B cell (primary cell): ENCODE measurements at regions not wholly inside any gene's neighbourhood (a gene's known extent, or its start where the extent isn't known, plus 50 kb on each side); places are given as distances from the start of the nearest gene placed in this dataset.

Experiments used
- ATAC-seq: fragments of 200-7000 bp; cut with Tn5 transposase; one replicate; pipeline ENCODE4 v1.10.0; 2021; ENCODE audit warnings: low read depth, mild to moderate bottlenecking, moderate number of reproducible peaks, moderate library complexity
- CTCF ChIA-PET: fragments of 350-600 bp; sonication (Branson Sonifier 250); formaldehyde crosslinking; loops from one replicate; lab custom pipeline; 2021; ENCODE audit warnings: antibody characterized with exemption, inconsistent platforms; lab: Charles Lee
- POLR2A ChIA-PET: fragments of 350-600 bp; sonication (Branson Sonifier 250); formaldehyde crosslinking; loops from one replicate; lab custom pipeline; 2021; ENCODE audit warnings: antibody characterized with exemption; lab: Charles Lee
- DNase-seq: peaks from one replicate; pipeline ENCODE4 v3.0.0; 2013
- H2AFZ ChIP-seq: 2 replicates; pipeline ENCODE4 v1.6.1; 2012; ENCODE audit warnings: mild to moderate bottlenecking, low read depth, low read length; ENCODE audit not compliant: insufficient read depth, poor library complexity, severe bottlenecking
- H3K27ac ChIP-seq, 2 donors: 1 replicate in 1 of 2; 2 replicates in 1 of 2; pipeline ENCODE4 v1.5.1; 2012 to 2013; ENCODE audit warnings: low read length in 2 of 2, mild to moderate bottlenecking in 2 of 2, moderate library complexity in 1 of 2
- H3K27me3 ChIP-seq, 4 experiments: fragments of 200-600 bp in 1 of 4; sonication (generic) in 1 of 4; replicated peaks in 1 of 4; 1 replicate in 2 of 4; 2 replicates in 2 of 4; pipeline versions ENCODE4 v1.6.1 to v1.7.0; 2013 to 2016; ENCODE audit warnings: low read length in 3 of 4, mild to moderate bottlenecking in 2 of 4, mixed read lengths in 1 of 4, moderate library complexity in 1 of 4; ENCODE audit not compliant: insufficient read depth in 4 of 4, control insufficient read depth in 3 of 4; ENCODE audit errors: control extremely low read depth in 1 of 4
- H3K36me3 ChIP-seq, 2 experiments: replicated peaks in 1 of 2; 1 replicate in 1 of 2; 2 replicates in 1 of 2; pipeline versions ENCODE4 v1.6.1 to v1.7.1; 2013; ENCODE audit warnings: low read length in 1 of 2; ENCODE audit not compliant: insufficient read depth in 2 of 2, control insufficient read depth in 1 of 2; ENCODE audit errors: control extremely low read depth in 1 of 2, extremely low read depth in 1 of 2
- H3K4me1 ChIP-seq, 2 donors: fragments of 200-600 bp in 1 of 2; sonication (generic) in 1 of 2; 1 replicate in 1 of 2; 2 replicates in 1 of 2; pipeline versions ENCODE4 v1.5.1 to v1.6.1; 2013 to 2017; ENCODE audit warnings: low read length in 2 of 2; ENCODE audit not compliant: control insufficient read depth in 2 of 2, insufficient read depth in 2 of 2
- H3K4me2 ChIP-seq: replicated peaks from 2 replicates; pipeline ENCODE3; 2012; ENCODE audit warnings: mild to moderate bottlenecking, low read depth, low read length; ENCODE audit not compliant: poor library complexity, severe bottlenecking
- H3K4me3 ChIP-seq, 5 experiments: fragments of 200-600 bp in 1 of 5; sonication (generic) in 1 of 5; 1 replicate in 3 of 5; 2 replicates in 2 of 5; pipeline versions ENCODE4 v1.5.1 to v1.7.0; 2011 to 2016; ENCODE audit warnings: low read length in 4 of 5, mild to moderate bottlenecking in 4 of 5, low read depth in 2 of 5, control low read depth in 1 of 5, moderate library complexity in 1 of 5; ENCODE audit not compliant: insufficient read depth in 1 of 5; ENCODE audit errors: control extremely low read depth in 1 of 5, extremely low read depth in 1 of 5
- H3K79me2 ChIP-seq: fragments of 200-600 bp; sonication (generic); one replicate; pipeline ENCODE4 v1.6.0; 2016; ENCODE audit warnings: low read length; ENCODE audit not compliant: control insufficient read depth, insufficient read depth
- H3K9ac ChIP-seq: fragments of 200-600 bp; sonication (generic); 2 replicates; pipeline ENCODE4 v1.6.1; 2017; ENCODE audit warnings: mild to moderate bottlenecking, low read length, moderate library complexity
- H3K9me3 ChIP-seq, 3 donors: one replicate each; pipeline versions ENCODE4 v1.6.1 to v1.7.1; 2013; ENCODE audit warnings: low read length in 2 of 3; ENCODE audit not compliant: control insufficient read depth in 2 of 3, insufficient read depth in 1 of 3; ENCODE audit errors: control extremely low read depth in 1 of 3
- H4K20me1 ChIP-seq: 2 replicates; pipeline ENCODE4 v1.6.0; 2012; ENCODE audit warnings: mild to moderate bottlenecking, low read length; ENCODE audit not compliant: insufficient read depth, control insufficient read depth, poor library complexity, severe bottlenecking
- H3K27ac Mint-ChIP-seq: one replicate; pipeline ENCODE4 v1.8.0; 2021; ENCODE audit warnings: mixed read lengths
- H3K27me3 Mint-ChIP-seq: one replicate; pipeline ENCODE4 v1.8.0; 2021; ENCODE audit warnings: mixed read lengths
- H3K4me1 Mint-ChIP-seq: one replicate; pipeline ENCODE4 v1.8.0; 2021; ENCODE audit warnings: mixed read lengths
- H3K4me3 Mint-ChIP-seq: one replicate; pipeline ENCODE4 v1.8.0; 2021; ENCODE audit warnings: mixed read lengths
- H3K9me3 Mint-ChIP-seq: one replicate; pipeline ENCODE4 v1.8.0; 2022; ENCODE audit warnings: mixed read lengths; ENCODE audit not compliant: insufficient read depth
- CTCF ChIP-seq: fragments of 200-600 bp; IDR thresholded peaks from one replicate; pipeline ENCODE4 v1.8.0; 2022; ENCODE audit warnings: antibody characterized with exemption, mild to moderate bottlenecking
- EZH2 ChIP-seq: IDR thresholded peaks from 2 replicates; pipeline ENCODE4 v1.6.1; 2012; ENCODE audit warnings: borderline replicate concordance, low read depth, mild to moderate bottlenecking, moderate library complexity, low read length; ENCODE audit not compliant: insufficient read depth, poor library complexity, severe bottlenecking
- WGBS: methylation state at CpG from one replicate; pipeline ENCODE4 v1.1.5; 2013; ENCODE audit warnings: missing lambda C conversion rate; ENCODE audit not compliant: insufficient coverage; 5-methylcytosine and 5-hydroxymethylcytosine counted together
- intact Hi-C: fragments of 100-400 bp; cut with micrococcal nuclease; formaldehyde crosslinking; loops from one replicate; pipeline ENCODE4 v1.10.0; 2022

- peaks cover 5% of the 10 kb centered on the region for H3K27me3 Mint-ChIP-seq
- ATAC-seq (no peak), DNase-seq (peak; percentile 14)
- Histone ChIP-seq H4K20me1 (no peaks in the 10 kb centered on the region), H3K4me2 (no peak overlapping the region), H3K9me3 (no peaks in the 10 kb centered on the region), H3K27me3 (no peaks in the 10 kb centered on the region), H2AFZ (no peak overlapping the region), H3K4me1 (no peaks in the 10 kb centered on the region), H3K27ac (no peak overlapping the region), H3K36me3 (no peaks in the 10 kb centered on the region), H3K4me3 (no peak overlapping the region), H3K9ac (no peak overlapping the region), H3K79me2 (no peaks in the 10 kb centered on the region)
- ChIA-PET CTCF (interaction anchor here (1.0 to 1.6 kb wide), 2 partner anchors 1435 to 1826 kb away, joined by 4 read pairs; no protein-coding TSS in a partner anchor), POLR2A (no interaction called here)
- intact Hi-C loops: loop anchor here (10.0 kb wide), 1 partner anchor 1706 kb away; no protein-coding TSS in a partner anchor
- no peaks in the 10 kb centered on the region for H3K4me1 Mint-ChIP-seq
- TF ChIP-seq CTCF (peak; percentile 68), EZH2 (no peak)
- no peak overlapping the region for H3K27ac Mint-ChIP-seq
- H3K4me3 Mint-ChIP-seq: no peak overlapping the region
- no peaks in the 10 kb centered on the region for H3K9me3 Mint-ChIP-seq
- no CpG with 5 or more reads among the region's 4 CpGs for whole genome bisulfite sequencing
Observed at GRCh38 chr6:82040405-82041221, 206.9 kb downstream of the IBTK start.

GRCh38 chr6:82038631-82039030, 208.9 kb downstream of the IBTK start:
- no peaks in the 10 kb centered on the region for H3K4me1 Mint-ChIP-seq
- peaks cover 5% of the 10 kb centered on the region for H3K27me3 Mint-ChIP-seq
- TF ChIP-seq CTCF: no peak
- TF ChIP-seq EZH2: no peak
- no peak overlapping the region for H3K27ac Mint-ChIP-seq
- Histone ChIP-seq H3K4me2 (no peak overlapping the region), H4K20me1 (no peaks in the 10 kb centered on the region), H3K27me3 (no peaks in the 10 kb centered on the region), H2AFZ (no peak overlapping the region), H3K27ac (no peak overlapping the region), H3K4me3 (no peak overlapping the region), H3K9ac (no peak overlapping the region), H3K9me3 (no peaks in the 10 kb centered on the region), H3K79me2 (no peaks in the 10 kb centered on the region), H3K36me3 (no peaks in the 10 kb centered on the region), H3K4me1 (no peaks in the 10 kb centered on the region)
- ATAC-seq: no peak
- DNase-seq: no peak
- WGBS: 54% methylated on average over 4 of the region's 5 CpGs
- intact Hi-C loops: no loop called here
- ChIA-PET POLR2A (no interaction called here), CTCF (interaction anchor here (0.7 kb wide), 1 partner anchor 9 kb away, joined by 4 read pairs; no protein-coding TSS in a partner anchor)
- H3K9me3 Mint-ChIP-seq: no peaks in the 10 kb centered on the region
- H3K4me3 Mint-ChIP-seq: no peak overlapping the region
